CD4-positive, alpha-beta T cell (primary cell): ENCODE measurements at regions not wholly inside any gene's neighbourhood (a gene's known extent, or its start where the extent isn't known, plus 50 kb on each side); places are given as distances from the start of the nearest gene placed in this dataset.

Experiments used
- ATAC-seq: fragments of 200-7000 bp; cut with Tn5 transposase; one replicate; pipeline ENCODE4 v1.10.0; 2022; ENCODE audit warnings: mild to moderate bottlenecking; ENCODE audit not compliant: poor library complexity
- CTCF ChIA-PET: fragments of 350-600 bp; sonication (Branson Sonifier 250); formaldehyde crosslinking; loops from one replicate; lab custom pipeline; 2021; ENCODE audit warnings: antibody characterized with exemption, inconsistent platforms; lab: Charles Lee
- POLR2A ChIA-PET: fragments of 350-600 bp; sonication (Branson Sonifier 250); formaldehyde crosslinking; loops from one replicate; lab custom pipeline; 2021; ENCODE audit warnings: antibody characterized with exemption, inconsistent platforms; lab: Charles Lee
- DNase-seq, 14 experiments: peaks; one replicate each; pipeline ENCODE4 v3.0.0-alpha.2; 2013 to 2020; ENCODE audit warnings: mixed read lengths in 2 of 14
- H3K27ac ChIP-seq, 2 donors: one replicate each; pipeline versions ENCODE4 v1.5.1 to v1.7.0; 2013; ENCODE audit warnings: low read length in 2 of 2, low read depth in 1 of 2, mild to moderate bottlenecking in 1 of 2
- H3K27me3 ChIP-seq, 2 experiments: 1 replicate in 1 of 2; 2 replicates in 1 of 2; pipeline versions ENCODE4 v1.6.1 to v1.7.0; 2013; ENCODE audit warnings: low read length in 2 of 2, control low read depth in 1 of 2, mild to moderate bottlenecking in 1 of 2, moderate library complexity in 1 of 2; ENCODE audit not compliant: insufficient read depth in 2 of 2, control insufficient read depth in 1 of 2
- H3K36me3 ChIP-seq: one replicate; pipeline ENCODE4 v1.6.1; 2013; ENCODE audit warnings: low read length, control low read depth; ENCODE audit not compliant: insufficient read depth
- H3K4me1 ChIP-seq: one replicate; pipeline ENCODE4 v1.6.1; 2013; ENCODE audit warnings: low read length, control low read depth; ENCODE audit not compliant: insufficient read depth
- H3K4me3 ChIP-seq: one replicate; pipeline ENCODE4 v1.5.1; 2013; ENCODE audit warnings: mild to moderate bottlenecking, low read length, moderate library complexity
- H3K9me3 ChIP-seq, 2 experiments: 1 replicate in 1 of 2; 2 replicates in 1 of 2; pipeline versions ENCODE4 v1.6.1 to v1.7.0; 2013; ENCODE audit warnings: low read length in 2 of 2, mild to moderate bottlenecking in 2 of 2, control low read depth in 1 of 2, moderate library complexity in 1 of 2; ENCODE audit not compliant: control insufficient read depth in 1 of 2, insufficient read depth in 1 of 2
- H3K27ac Mint-ChIP-seq: one replicate; pipeline ENCODE4 v1.8.0; 2020; ENCODE audit warnings: mixed read lengths
- H3K27me3 Mint-ChIP-seq: one replicate; pipeline ENCODE4 v1.8.0; 2021; ENCODE audit warnings: mixed read lengths
- H3K36me3 Mint-ChIP-seq: one replicate; pipeline ENCODE4 v1.8.0; 2021; ENCODE audit warnings: low read depth, mixed read lengths
- H3K4me1 Mint-ChIP-seq: one replicate; pipeline ENCODE4 v1.8.0; 2021; ENCODE audit warnings: low read depth, mixed read lengths
- H3K4me3 Mint-ChIP-seq: one replicate; pipeline ENCODE4 v1.8.0; 2020; ENCODE audit warnings: mild to moderate bottlenecking, mixed read lengths
- H3K9me3 Mint-ChIP-seq: one replicate; pipeline ENCODE4 v1.8.0; 2020; ENCODE audit warnings: mixed read lengths
- intact Hi-C, 2 experiments: fragments of 100-400 bp; cut with DNase I in 1 of 2; cut with micrococcal nuclease in 1 of 2; formaldehyde crosslinking; loops; one replicate each; pipeline versions ENCODE4 v1.15.1 to v1.9.0; 2023 to 2025; cut with DNase I, micrococcal nuclease
- TF ChIP-seq, protein P1 (sequence below): fragments of 200-600 bp; IDR thresholded peaks from one replicate; pipeline ENCODE4 v1.8.0; 2022; ENCODE audit warnings: antibody characterized with exemption, mild to moderate bottlenecking

DNA sequence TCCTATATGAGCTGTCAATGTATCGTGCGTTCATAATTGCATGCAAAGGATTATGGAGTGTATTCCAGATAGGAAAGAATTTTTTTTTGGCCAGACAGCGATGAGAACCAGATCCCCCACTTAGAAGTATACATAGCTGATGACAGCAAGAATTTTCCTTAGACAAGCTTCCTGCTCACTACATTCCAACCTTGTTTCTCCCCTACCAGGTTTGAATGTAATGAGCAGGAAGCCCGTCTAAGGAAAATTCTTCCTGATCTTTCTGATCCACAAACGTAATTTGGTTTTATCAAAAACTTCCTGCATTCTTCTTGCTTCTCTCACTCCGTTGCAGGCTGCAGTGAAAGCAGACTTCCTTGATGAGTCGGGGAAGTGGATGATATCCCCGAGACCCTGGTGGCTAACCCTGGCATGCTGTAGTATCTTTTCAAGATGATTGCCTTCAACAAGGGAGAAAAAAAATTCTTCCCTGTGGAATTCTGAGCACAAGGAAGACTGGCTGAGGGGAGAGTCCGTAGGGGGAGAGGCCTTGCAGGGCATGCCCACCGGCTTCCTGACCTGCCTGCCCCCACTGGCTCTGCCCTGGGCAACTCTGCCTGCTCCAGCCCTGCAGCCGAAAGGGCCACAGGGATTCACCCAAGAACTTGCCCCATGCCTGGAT, 243.1 kb downstream of the TLE3 start:
- no peak overlapping the region for H3K4me3 Mint-ChIP-seq
- no peak overlapping the region for H3K27ac Mint-ChIP-seq
- no peak for DNase-seq
- Histone ChIP-seq H3K27me3 (peaks cover 0 to 3% of the 10 kb centered on the region in 2 experiments), H3K27ac (no peak overlapping the region), H3K36me3 (no peaks in the 10 kb centered on the region), H3K4me3 (no peak overlapping the region), H3K9me3 (peaks cover 0 to 7% of the 10 kb centered on the region in 2 experiments), H3K4me1 (peaks cover 16% of the 10 kb centered on the region)
- TF ChIP-seq, protein P1, sequence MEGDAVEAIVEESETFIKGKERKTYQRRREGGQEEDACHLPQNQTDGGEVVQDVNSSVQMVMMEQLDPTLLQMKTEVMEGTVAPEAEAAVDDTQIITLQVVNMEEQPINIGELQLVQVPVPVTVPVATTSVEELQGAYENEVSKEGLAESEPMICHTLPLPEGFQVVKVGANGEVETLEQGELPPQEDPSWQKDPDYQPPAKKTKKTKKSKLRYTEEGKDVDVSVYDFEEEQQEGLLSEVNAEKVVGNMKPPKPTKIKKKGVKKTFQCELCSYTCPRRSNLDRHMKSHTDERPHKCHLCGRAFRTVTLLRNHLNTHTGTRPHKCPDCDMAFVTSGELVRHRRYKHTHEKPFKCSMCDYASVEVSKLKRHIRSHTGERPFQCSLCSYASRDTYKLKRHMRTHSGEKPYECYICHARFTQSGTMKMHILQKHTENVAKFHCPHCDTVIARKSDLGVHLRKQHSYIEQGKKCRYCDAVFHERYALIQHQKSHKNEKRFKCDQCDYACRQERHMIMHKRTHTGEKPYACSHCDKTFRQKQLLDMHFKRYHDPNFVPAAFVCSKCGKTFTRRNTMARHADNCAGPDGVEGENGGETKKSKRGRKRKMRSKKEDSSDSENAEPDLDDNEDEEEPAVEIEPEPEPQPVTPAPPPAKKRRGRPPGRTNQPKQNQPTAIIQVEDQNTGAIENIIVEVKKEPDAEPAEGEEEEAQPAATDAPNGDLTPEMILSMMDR, result no peak
- H3K36me3 Mint-ChIP-seq, result no peaks in the 10 kb centered on the region
- peaks cover 24% of the 10 kb centered on the region for H3K4me1 Mint-ChIP-seq
- ATAC-seq, result no peak
- no peaks in the 10 kb centered on the region for H3K9me3 Mint-ChIP-seq
- ChIA-PET CTCF (no interaction called here), POLR2A (no interaction called here)
- no peaks in the 10 kb centered on the region for H3K27me3 Mint-ChIP-seq
- intact Hi-C loops, result no loop called here

DNA sequence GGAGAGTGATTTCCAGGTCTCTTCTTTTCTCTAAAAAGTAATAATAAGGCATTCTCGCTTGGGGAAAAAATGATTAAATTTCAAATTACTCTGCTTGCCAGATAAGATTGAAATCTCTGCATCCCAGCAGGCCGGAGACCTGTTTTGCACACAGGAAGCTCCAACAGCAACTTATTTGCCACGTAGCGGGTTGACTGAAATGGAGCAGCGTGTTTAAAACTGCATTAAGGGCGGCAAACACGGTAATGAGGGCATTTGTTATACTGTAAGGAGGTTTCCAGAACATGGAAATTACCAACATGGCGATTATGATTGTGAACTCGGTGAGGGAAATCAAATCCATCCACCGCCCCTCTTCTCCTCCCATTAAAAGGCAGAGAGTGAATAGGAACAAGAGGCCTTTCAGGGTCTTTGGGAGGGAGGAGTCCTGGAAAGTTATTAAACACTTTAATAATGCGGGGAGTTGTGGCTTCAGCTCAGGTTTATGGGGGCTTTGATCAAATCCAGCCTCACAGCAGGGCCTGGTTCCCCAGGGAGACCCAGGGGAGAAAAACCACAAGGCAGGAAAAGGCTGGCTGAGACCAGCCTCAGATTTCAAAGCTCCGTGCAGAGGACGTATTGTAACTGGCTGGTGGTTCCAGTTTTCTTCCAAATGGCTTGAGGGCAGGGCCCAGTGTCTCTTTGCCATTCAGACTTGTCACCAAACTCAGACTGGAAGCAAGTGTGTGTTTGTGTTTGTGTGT, 242.3 kb downstream of the TLE3 start:
- Mint-ChIP-seq H3K4me1 (peaks cover 24% of the 10 kb centered on the region), H3K27ac (no peak overlapping the region), H3K27me3 (peaks cover 3% of the 10 kb centered on the region), H3K9me3 (no peaks in the 10 kb centered on the region), H3K4me3 (no peak overlapping the region), H3K36me3 (no peaks in the 10 kb centered on the region)
- CTCF ChIA-PET, result no interaction called here
- ATAC-seq (no peak), DNase-seq (no peak)
- H3K9me3 ChIP-seq, result peaks cover 0 to 7% of the 10 kb centered on the region in 2 experiments
- TF ChIP-seq, protein P1, result no peak
- intact Hi-C loops, result no loop called here
- H3K4me3 ChIP-seq, result no peak overlapping the region
- H3K36me3 ChIP-seq, result no peaks in the 10 kb centered on the region
- H3K4me1 ChIP-seq, result peaks cover 16% of the 10 kb centered on the region
- H3K27me3 ChIP-seq, result peaks cover 0 to 3% of the 10 kb centered on the region in 2 experiments
- POLR2A ChIA-PET, result no interaction called here
- H3K27ac ChIP-seq, result no peak overlapping the region

- no peak overlapping the region for H3K27ac ChIP-seq
- TF ChIP-seq, protein P1, result no peak
- H3K36me3 ChIP-seq, result no peaks in the 10 kb centered on the region
- peaks cover 0 to 7% of the 10 kb centered on the region in 2 experiments for H3K9me3 ChIP-seq
- Mint-ChIP-seq H3K36me3 (no peaks in the 10 kb centered on the region), H3K4me1 (peaks cover 24% of the 10 kb centered on the region), H3K4me3 (no peak overlapping the region), H3K27ac (no peak overlapping the region), H3K9me3 (no peaks in the 10 kb centered on the region), H3K27me3 (peaks cover 4% of the 10 kb centered on the region)
- CTCF ChIA-PET, result no interaction called here
- H3K27me3 ChIP-seq, result no peaks in the 10 kb centered on the region
- DNase-seq (no peak), ATAC-seq (no peak)
- H3K4me3 ChIP-seq, result no peak overlapping the region
- POLR2A ChIA-PET, result interaction anchor here (1.0 to 1.1 kb wide), 2 partner anchors 14 to 143 kb away, joined by 3 to 5 read pairs; no protein-coding TSS in a partner anchor
- peaks cover 16% of the 10 kb centered on the region for H3K4me1 ChIP-seq
- intact Hi-C loops, result no loop called here
Measured at GRCh38 chr15:69857250-69857649, 240.5 kb downstream of the TLE3 start.
